Dermis blood vessel endothelial cell (primary cell): ENCODE measurements at regions not wholly inside any gene's neighbourhood (a gene's known extent, or its start where the extent isn't known, plus 50 kb on each side); places are given as distances from the start of the nearest gene placed in this dataset.

Experiments
- DNase-seq: peaks from one replicate; pipeline ENCODE4 v3.0.0; 2010

DNA sequence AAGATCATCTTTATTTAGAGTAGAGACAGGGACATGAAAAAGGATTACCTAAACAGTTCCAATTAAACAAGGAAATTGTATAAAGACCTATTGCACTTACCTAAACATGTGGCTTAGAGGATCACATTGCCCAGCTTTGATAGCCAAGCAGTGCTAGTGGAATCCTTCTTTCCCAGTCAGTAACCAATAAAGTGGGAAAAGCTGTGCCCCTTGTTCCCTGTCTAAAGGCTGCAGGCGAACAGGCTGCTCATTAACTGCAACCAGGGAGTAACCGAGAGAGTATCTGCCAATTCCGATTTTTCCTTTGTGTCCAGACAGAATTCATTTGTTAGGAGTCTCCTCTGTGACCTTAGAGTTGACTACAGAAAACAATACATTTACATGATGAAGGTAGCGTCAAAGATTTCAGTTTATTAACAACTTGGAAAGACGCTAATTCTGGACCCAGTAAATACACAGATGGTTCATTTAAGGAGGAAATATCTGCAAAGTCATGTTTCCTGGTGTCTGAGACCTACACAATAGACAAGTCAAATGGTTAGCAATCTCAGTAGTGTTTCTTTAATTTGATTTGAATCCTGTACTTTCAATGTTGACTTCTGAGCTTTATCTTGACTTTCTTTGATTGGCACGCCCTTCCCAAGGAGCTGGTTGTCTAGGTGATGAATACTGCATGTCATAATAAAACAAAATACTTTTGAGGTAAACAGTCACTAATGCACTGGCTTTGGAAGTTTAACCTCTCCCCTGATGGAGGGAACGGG, 57.3 kb upstream of the MET start:
- DNase-seq, result peak; percentile 83

DNA sequence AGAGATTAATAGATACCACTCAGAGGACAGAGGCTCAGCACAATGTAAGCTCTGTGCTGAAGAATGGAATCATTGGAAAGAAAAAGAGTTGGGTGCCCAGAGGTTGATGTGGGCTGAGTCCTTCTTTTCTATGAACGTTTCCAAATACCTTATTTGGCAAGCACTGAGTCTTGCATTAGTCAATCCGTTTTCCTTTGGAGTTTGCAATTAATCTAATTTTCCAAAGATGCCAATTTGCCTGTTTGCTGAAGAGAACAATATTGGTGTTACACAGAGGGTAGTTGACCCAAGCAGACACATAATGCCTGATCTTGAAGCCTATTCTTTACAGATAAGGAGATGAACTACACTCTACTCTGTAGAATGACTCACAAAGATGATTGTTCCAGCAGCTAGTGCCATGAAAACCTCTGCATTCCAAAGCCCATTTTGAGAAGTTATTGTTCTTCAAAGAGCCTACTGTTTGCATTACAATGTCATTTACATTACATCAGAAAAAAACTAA, 55.4 kb upstream of the MET start:
- peak; percentile 89 for DNase-seq

GRCh38 chr7:116617878-116618277, 54.1 kb upstream of the MET start:
- no peak for DNase-seq

DNA sequence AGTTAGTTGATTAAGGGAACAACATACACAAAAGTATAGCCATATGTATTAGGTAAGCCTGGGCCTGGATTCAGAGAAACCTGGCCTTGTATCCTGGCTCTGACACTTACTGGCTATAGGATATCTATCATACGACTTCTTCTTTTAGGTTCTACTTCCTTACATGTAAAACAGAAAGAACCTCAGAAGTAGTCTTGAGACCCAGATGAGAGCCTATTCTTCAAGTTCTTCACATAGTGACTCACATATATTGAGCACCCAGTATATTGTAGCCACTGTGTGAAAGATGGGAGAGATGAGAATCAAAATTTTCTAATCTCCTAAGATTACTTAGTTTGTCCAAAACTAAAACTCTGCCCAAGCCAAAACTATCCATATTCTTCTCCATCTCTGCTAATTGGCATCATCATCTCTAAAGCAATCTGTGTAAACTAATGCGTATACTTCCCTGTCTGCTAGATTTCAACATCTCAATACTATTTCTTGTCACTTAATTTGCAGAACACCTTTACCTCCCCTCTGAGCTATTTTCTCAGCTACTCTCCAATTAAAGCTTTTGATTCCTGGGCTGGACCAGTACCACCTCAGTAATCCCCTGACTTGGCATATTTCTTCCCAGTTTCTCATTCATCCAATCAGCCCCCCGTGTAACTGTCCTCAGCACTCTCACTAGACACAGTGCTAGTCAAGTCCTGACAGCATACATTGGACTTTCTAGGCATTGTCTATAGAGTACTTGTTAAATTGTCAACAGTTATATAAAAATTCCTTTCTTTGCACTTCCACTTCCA, 53.5 kb upstream of the MET start:
- DNase-seq, result no peak

- no peak for DNase-seq
These were observed 50.3 kb upstream of the MET start for GRCh38 chr7:116621649-116622048.
